SK-N-SH treated with all-trans-retinoic acid at 6 μM for 48 hours (cell line): ENCODE measurements at regions not wholly inside any gene's neighbourhood (a gene's known extent, or its start where the extent isn't known, plus 50 kb on each side); places are given as distances from the start of the nearest gene placed in this dataset.

Experiments
- ATAC-seq: fragments of 200-7000 bp; cut with Tn5 transposase; 3 replicates; pipeline ENCODE4 v1.9.1; 2020; ENCODE audit warnings: mild to moderate bottlenecking, moderate library complexity
- ARNTL ChIP-seq: fragments of 450-650 bp; formaldehyde crosslinking; IDR thresholded peaks from 2 replicates; pipeline ENCODE4 v1.5.0; 2020; ENCODE audit warnings: low read depth, mild to moderate bottlenecking, moderate library complexity, borderline replicate concordance
- BACH2 ChIP-seq: fragments of 250-450 bp; sonication (Bioruptor Pico); IDR thresholded peaks from 2 replicates; pipeline ENCODE4 v1.9.0; 2021; ENCODE audit warnings: mild to moderate bottlenecking, borderline replicate concordance
- CREB5 ChIP-seq: fragments of 250-450 bp; sonication (Bioruptor Pico); IDR thresholded peaks from 2 replicates; pipeline ENCODE4 v1.5.1; 2020; ENCODE audit warnings: low read depth, mild to moderate bottlenecking, moderate library complexity
- CSDC2 ChIP-seq: fragments of 250-450 bp; sonication (Bioruptor Pico); IDR thresholded peaks from 2 replicates; pipeline ENCODE4 v1.5.0; 2020; ENCODE audit warnings: mild to moderate bottlenecking, moderate library complexity
- ESRRG ChIP-seq: fragments of 250-450 bp; sonication (Bioruptor Pico); IDR thresholded peaks from 2 replicates; pipeline ENCODE4 v1.6.1; 2021; ENCODE audit warnings: mild to moderate bottlenecking
- GLIS3 ChIP-seq: fragments of 250-450 bp; sonication (Bioruptor Pico); IDR thresholded peaks from 2 replicates; pipeline ENCODE4 v1.5.0; 2020; ENCODE audit warnings: mild to moderate bottlenecking, moderate library complexity
- ISL1 ChIP-seq: fragments of 250-450 bp; sonication (Bioruptor Pico); IDR thresholded peaks from 2 replicates; pipeline ENCODE4 v2.1.2; 2022; ENCODE audit warnings: mild to moderate bottlenecking, moderate library complexity
- OSR1 ChIP-seq: fragments of 250-450 bp; sonication (Bioruptor Pico); IDR thresholded peaks from 2 replicates; pipeline ENCODE4 v1.8.0; 2022; ENCODE audit warnings: moderate library complexity, mild to moderate bottlenecking, inconsistent platforms
- PATZ1 ChIP-seq: fragments of 250-450 bp; sonication (Bioruptor Pico); IDR thresholded peaks from 2 replicates; pipeline ENCODE4 v1.8.0; 2020; ENCODE audit warnings: mild to moderate bottlenecking, moderate library complexity, borderline replicate concordance
- POU6F1 ChIP-seq: fragments of 250-450 bp; sonication (Bioruptor Pico); IDR thresholded peaks from 2 replicates; pipeline ENCODE4 v1.8.0; 2021; ENCODE audit warnings: low read depth, mild to moderate bottlenecking, moderate library complexity, borderline replicate concordance
- PPARA ChIP-seq: fragments of 250-450 bp; sonication (Bioruptor Pico); IDR thresholded peaks from 2 replicates; pipeline ENCODE4 v1.5.0; 2020; ENCODE audit warnings: mild to moderate bottlenecking, borderline replicate concordance
- RARB ChIP-seq: fragments of 250-450 bp; sonication (Bioruptor Pico); IDR thresholded peaks from 2 replicates; pipeline ENCODE4 v1.8.0; 2021; ENCODE audit warnings: mild to moderate bottlenecking, moderate library complexity
- SNAI2 ChIP-seq: fragments of 250-450 bp; sonication (Bioruptor Pico); IDR thresholded peaks from 2 replicates; pipeline ENCODE4 v1.5.0; 2020; ENCODE audit warnings: mild to moderate bottlenecking, moderate library complexity
- TCF4 ChIP-seq: fragments of 250-450 bp; sonication (Bioruptor Pico); IDR thresholded peaks from 2 replicates; pipeline ENCODE4 v1.8.0; 2021; ENCODE audit warnings: mild to moderate bottlenecking, moderate library complexity, borderline replicate concordance
- TOX ChIP-seq: fragments of 250-450 bp; sonication (Bioruptor Pico); IDR thresholded peaks from 2 replicates; pipeline ENCODE4 v1.8.0; 2021; ENCODE audit warnings: mild to moderate bottlenecking, moderate library complexity, borderline replicate concordance
- TSHZ2 ChIP-seq: fragments of 250-450 bp; sonication (Bioruptor Pico); IDR thresholded peaks from 2 replicates; pipeline ENCODE4 v1.5.0; 2020; ENCODE audit warnings: mild to moderate bottlenecking, moderate library complexity
- ZC3H10 ChIP-seq: fragments of 250-450 bp; sonication (Bioruptor Pico); IDR thresholded peaks from 2 replicates; pipeline ENCODE4 v1.5.1; 2021; ENCODE audit warnings: mild to moderate bottlenecking, moderate library complexity
- ZFP3 ChIP-seq: fragments of 250-450 bp; sonication (Bioruptor Pico); IDR thresholded peaks from 2 replicates; pipeline ENCODE4 v1.5.0; 2020; ENCODE audit warnings: mild to moderate bottlenecking, moderate library complexity
- ZFP30 ChIP-seq: fragments of 450-650 bp; formaldehyde crosslinking; IDR thresholded peaks from 2 replicates; pipeline ENCODE4 v1.5.0; 2022; ENCODE audit warnings: mild to moderate bottlenecking, moderate library complexity
- ZNF565 ChIP-seq: fragments of 450-650 bp; formaldehyde crosslinking; conservative IDR thresholded peaks from 2 replicates; pipeline ENCODE4 v1.5.0; 2020; ENCODE audit warnings: low read depth, mild to moderate bottlenecking, moderate library complexity
- ZNF70 ChIP-seq: fragments of 450-650 bp; formaldehyde crosslinking; IDR thresholded peaks from 2 replicates; pipeline ENCODE4 v1.5.0; 2020; ENCODE audit warnings: mild to moderate bottlenecking, moderate library complexity
- ZNF8 ChIP-seq: fragments of 450-650 bp; formaldehyde crosslinking; IDR thresholded peaks from 2 replicates; pipeline ENCODE4 v1.5.0; 2020; ENCODE audit warnings: mild to moderate bottlenecking, moderate library complexity

GRCh38 chr7:46288010-46288409 is 366.9 kb upstream of the IGFBP3 start:
- TF ChIP-seq PPARA (CRISPR knock-in tag) (no peak), ESRRG (CRISPR knock-in tag) (no peak), RARB (CRISPR knock-in tag) (no peak), ZNF70 (CRISPR knock-in tag) (no peak), POU6F1 (no peak), BACH2 (CRISPR knock-in tag) (no peak), ZC3H10 (CRISPR knock-in tag) (no peak)
- ATAC-seq, result no peak

GRCh38 chr7:46286957-46287356 is 365.9 kb upstream of the IGFBP3 start:
- ATAC-seq, result no peak
- TF ChIP-seq ZNF70 (CRISPR knock-in tag) (no peak), PPARA (CRISPR knock-in tag) (no peak), PATZ1 (CRISPR knock-in tag) (no peak), BACH2 (CRISPR knock-in tag) (no peak), TSHZ2 (CRISPR knock-in tag) (no peak), ZFP30 (CRISPR knock-in tag) (no peak), OSR1 (CRISPR knock-in tag) (no peak), CREB5 (CRISPR knock-in tag) (no peak), ZC3H10 (CRISPR knock-in tag) (no peak), ZFP3 (CRISPR knock-in tag) (no peak), GLIS3 (no peak), ZNF565 (CRISPR knock-in tag) (no peak), TCF4 (no peak), SNAI2 (CRISPR knock-in tag) (no peak), ARNTL (CRISPR knock-in tag) (no peak)

- TF ChIP-seq ZNF8 (CRISPR knock-in tag) (no peak), TOX (no peak), BACH2 (CRISPR knock-in tag) (no peak), PPARA (CRISPR knock-in tag) (no peak), TCF4 (no peak), CSDC2 (no peak), GLIS3 (no peak), SNAI2 (CRISPR knock-in tag) (no peak), ZNF565 (CRISPR knock-in tag) (no peak), ISL1 (CRISPR knock-in tag) (no peak)
- no peak for ATAC-seq
These were observed 365.3 kb upstream of the IGFBP3 start for GRCh38 chr7:46286356-46286755.

- no peak for ATAC-seq
- no peak for TF ChIP-seq ISL1 (CRISPR knock-in tag)
- no peak for TF ChIP-seq GLIS3
- no peak for TF ChIP-seq CREB5 (CRISPR knock-in tag)
- no peak for TF ChIP-seq ESRRG (CRISPR knock-in tag)
- TF ChIP-seq TOX, result no peak
- TF ChIP-seq RARB (CRISPR knock-in tag), result no peak
- TF ChIP-seq ZC3H10 (CRISPR knock-in tag), result no peak
- no peak for TF ChIP-seq PATZ1 (CRISPR knock-in tag)
- TF ChIP-seq POU6F1, result no peak
These were observed 364.8 kb upstream of the IGFBP3 start for GRCh38 chr7:46285878-46286277.
